ENCODE measurements at regions not wholly inside any gene's neighbourhood (a gene's known extent, or its start where the extent isn't known, plus 50 kb on each side); places are given as distances from the start of the nearest gene placed in this dataset.

DNA sequence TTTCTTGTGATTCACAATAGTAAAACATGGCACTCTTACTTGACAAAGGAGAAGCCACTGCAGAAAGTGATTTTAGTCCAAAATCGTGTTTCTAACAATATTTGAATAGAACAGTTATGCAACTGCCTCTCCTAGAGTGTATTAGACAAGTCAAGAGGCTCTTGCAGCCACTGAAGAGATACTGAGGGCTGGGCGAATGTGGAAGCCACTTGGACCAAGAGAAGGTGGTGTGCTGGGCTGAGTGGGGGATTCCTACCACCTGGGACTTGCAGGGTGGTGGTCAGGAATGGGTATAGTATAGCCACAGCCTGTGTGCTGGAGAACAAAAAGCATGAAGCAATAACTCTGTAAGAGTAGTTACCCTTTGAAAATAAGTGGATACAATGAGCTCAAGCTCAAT, 223.8 kb upstream of the DNAJC19 start:
- TF ChIP-seq, protein P1, sequence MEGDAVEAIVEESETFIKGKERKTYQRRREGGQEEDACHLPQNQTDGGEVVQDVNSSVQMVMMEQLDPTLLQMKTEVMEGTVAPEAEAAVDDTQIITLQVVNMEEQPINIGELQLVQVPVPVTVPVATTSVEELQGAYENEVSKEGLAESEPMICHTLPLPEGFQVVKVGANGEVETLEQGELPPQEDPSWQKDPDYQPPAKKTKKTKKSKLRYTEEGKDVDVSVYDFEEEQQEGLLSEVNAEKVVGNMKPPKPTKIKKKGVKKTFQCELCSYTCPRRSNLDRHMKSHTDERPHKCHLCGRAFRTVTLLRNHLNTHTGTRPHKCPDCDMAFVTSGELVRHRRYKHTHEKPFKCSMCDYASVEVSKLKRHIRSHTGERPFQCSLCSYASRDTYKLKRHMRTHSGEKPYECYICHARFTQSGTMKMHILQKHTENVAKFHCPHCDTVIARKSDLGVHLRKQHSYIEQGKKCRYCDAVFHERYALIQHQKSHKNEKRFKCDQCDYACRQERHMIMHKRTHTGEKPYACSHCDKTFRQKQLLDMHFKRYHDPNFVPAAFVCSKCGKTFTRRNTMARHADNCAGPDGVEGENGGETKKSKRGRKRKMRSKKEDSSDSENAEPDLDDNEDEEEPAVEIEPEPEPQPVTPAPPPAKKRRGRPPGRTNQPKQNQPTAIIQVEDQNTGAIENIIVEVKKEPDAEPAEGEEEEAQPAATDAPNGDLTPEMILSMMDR (conservative IDR thresholded peaks at IDR 0.05; ENCODE audit: low read depth, low read length), result no peak
- TF ChIP-seq EZH2phosphoT487 (IDR thresholded peaks at IDR 0.05; ENCODE audit: borderline replicate concordance, low read length) (no peak), EZH2 (IDR thresholded peaks at IDR 0.05; ENCODE audit: low read length, unreplicated experiment) (no peak)
